Prostate gland (tissue), 1 donor: ENCODE measurements at regions not wholly inside any gene's neighbourhood (a gene's known extent, or its start where the extent isn't known, plus 50 kb on each side); places are given as distances from the start of the nearest gene placed in this dataset.

ENCODE experiments used
- POLR2A ChIP-seq: fragments of 450-650 bp; IDR thresholded peaks from one replicate; pipeline ENCODE4 v1.6.1; 2016; ENCODE audit warnings: antibody characterized with exemption, mild to moderate bottlenecking
- POLR2AphosphoS5 ChIP-seq: sonication (generic); formaldehyde crosslinking; IDR thresholded peaks from one replicate; pipeline ENCODE4 v1.6.1; 2017; ENCODE audit warnings: antibody characterized with exemption

- TF ChIP-seq POLR2A (no peak), POLR2AphosphoS5 (no peak)
These were observed 224.8 kb downstream of the ASCL1 start for GRCh38 chr12:103182299-103182698.
